GM18508 (cell line): ENCODE measurements at regions not wholly inside any gene's neighbourhood (a gene's known extent, or its start where the extent isn't known, plus 50 kb on each side); places are given as distances from the start of the nearest gene placed in this dataset.
A peak's percentile ranks its signal among the peaks of the same experiment; 100 is the strongest.

ENCODE experiments used
- ATAC-seq: cut with Tn5 transposase; IDR thresholded peaks from one replicate; pipeline ENCODE4 v1.9.1; 2021; ENCODE audit warnings: moderate number of reproducible peaks; ENCODE audit not compliant: insufficient read depth, unreplicated experiment

GRCh38 chr5:71976449-71976848, 130.8 kb upstream of the MAP1B start:
- ATAC-seq = no peak

- no peak for ATAC-seq
Measured at GRCh38 chr5:71977311-71977710, 130.0 kb upstream of the MAP1B start.

GRCh38 chr5:71978216-71978615, 129.1 kb upstream of the MAP1B start:
- no peak for ATAC-seq

- ATAC-seq = no peak
Measured at GRCh38 chr5:71982717-71983395, 124.4 kb upstream of the MAP1B start.

- ATAC-seq = no peak
Measured at GRCh38 chr5:71986101-71986500, 121.2 kb upstream of the MAP1B start.

GRCh38 chr5:71988808-71989207, 118.5 kb upstream of the MAP1B start:
- ATAC-seq = no peak

- ATAC-seq = no peak
Measured at GRCh38 chr5:71993600-71993999, 113.7 kb upstream of the MAP1B start.

GRCh38 chr5:71996789-71997188, 110.5 kb upstream of the MAP1B start:
- ATAC-seq = no peak

GRCh38 chr5:71998746-71999145, 108.5 kb upstream of the MAP1B start:
- no peak for ATAC-seq

GRCh38 chr5:72000707-72001106, 106.6 kb upstream of the MAP1B start:
- no peak for ATAC-seq

GRCh38 chr5:72005671-72006070, 101.6 kb upstream of the MAP1B start:
- no peak for ATAC-seq

- no peak for ATAC-seq
Measured at GRCh38 chr5:72006361-72006760, 100.9 kb upstream of the MAP1B start.

GRCh38 chr5:72007336-72008111, 99.8 kb upstream of the MAP1B start:
- no peak for ATAC-seq

- ATAC-seq = no peak
Measured at GRCh38 chr5:72009280-72009679, 98.0 kb upstream of the MAP1B start.

- ATAC-seq = no peak
Measured at GRCh38 chr5:72010430-72010829, 96.8 kb upstream of the MAP1B start.

GRCh38 chr5:72012906-72013305, 94.4 kb upstream of the MAP1B start:
- no peak for ATAC-seq

GRCh38 chr5:72013766-72014624, 93.3 kb upstream of the MAP1B start:
- no peak for ATAC-seq

GRCh38 chr5:72015103-72015548, 92.1 kb upstream of the MAP1B start:
- no peak for ATAC-seq

- peak; percentile 58 for ATAC-seq
Measured at GRCh38 chr5:72018143-72018803, 89.0 kb upstream of the MAP1B start.
